RPMI7951 (cell line): ENCODE measurements at regions not wholly inside any gene's neighbourhood (a gene's known extent, or its start where the extent isn't known, plus 50 kb on each side); places are given as distances from the start of the nearest gene placed in this dataset.

Experiments used
- DNase-seq: peaks from one replicate; pipeline ENCODE4 v3.0.0-alpha.2; 2012; ENCODE audit warnings: low read depth

DNA sequence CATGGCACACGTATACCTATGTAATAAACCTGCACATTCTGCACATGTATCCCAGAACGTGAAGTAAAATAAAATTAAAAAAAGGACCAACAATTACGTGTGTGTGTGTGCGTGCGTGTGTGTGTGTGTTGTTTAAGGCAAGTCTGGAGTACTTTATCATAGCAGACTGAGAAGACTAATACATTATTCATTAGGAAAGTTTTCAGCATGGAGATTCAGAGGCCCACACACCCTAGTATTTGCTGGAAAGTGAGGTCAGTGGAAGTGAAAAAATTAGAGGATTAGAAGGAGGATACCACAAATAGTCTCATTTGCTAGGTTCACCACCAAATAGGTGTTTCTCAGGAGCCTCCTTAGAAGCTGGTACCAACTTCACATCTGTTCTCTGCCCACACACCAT, 457.1 kb upstream of the CPEB2 start:
- no peak for DNase-seq

DNA sequence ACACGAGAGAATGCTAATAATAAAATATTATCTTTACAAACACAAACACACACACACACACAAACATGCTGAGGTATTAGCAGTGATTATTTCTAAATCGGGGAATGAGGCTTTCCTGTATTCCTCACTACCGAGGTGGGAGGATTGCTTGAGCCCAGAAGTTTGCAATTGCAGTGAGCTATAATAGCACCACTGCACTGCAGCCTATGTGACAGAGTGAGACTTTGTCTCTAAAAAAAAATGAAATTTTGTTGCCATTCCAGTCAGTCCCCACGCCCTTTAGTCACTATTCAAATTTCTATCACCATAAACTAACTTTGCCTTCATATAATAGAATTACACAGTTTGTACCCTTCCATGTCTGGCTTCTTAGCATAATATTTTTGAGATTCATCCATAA, 456.5 kb upstream of the CPEB2 start:
- DNase-seq = no peak

DNA sequence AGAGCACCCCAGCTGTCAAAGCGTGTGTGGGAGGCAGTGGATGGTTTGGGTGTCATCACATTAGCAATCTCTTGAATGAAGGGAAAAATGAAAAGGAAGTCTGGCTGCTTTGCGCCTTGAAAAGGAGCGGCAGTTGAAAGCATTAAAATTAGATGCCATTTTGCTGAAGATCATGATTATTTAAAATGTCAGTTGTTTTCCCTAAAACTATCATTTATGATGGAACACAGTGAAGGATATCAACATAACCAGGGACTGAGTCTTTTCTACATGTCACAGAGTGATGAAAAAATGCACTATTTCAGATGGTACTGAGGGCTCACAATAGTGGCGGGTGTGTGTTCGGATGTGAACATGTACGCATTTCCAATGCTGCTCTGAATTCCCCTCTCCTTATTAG, 450.2 kb upstream of the CPEB2 start:
- no peak for DNase-seq

DNA sequence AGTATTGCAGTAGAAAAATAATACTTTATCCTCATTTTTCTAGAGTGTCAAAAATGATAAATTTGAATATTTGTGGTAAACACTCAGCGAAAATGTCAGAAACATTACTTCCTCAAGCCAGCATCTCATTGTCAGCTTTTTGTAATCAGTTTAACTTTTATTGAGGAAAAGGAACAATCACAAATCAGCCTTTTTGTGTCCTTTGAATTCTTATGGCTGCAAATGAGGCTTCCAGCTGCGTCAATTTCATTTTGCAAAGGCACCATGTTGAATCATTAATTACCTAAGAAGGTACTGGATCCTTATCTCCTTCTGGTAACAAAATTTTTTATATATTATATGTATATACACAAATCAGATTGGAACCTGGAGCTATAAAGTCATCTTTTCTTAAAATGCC, 442.6 kb upstream of the CPEB2 start:
- DNase-seq = no peak

DNA sequence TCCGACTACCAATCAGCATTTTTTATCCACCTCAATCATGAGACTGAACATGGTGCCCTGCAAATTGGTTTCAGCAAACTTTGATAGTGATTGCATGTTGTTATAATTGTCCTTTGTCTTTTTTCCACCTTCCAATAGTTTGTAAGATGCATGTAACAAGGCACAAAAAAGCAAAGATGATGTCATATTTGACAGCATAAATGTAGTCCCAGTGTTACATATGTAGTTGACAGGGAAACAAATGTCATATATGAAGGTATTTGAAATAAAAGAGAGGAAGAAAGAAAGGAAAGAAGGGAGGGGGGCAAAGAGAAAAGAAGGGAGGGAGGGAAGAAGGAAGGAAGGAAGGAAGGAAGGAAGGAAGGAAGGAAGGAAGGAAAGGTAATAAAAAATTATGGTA, 441.7 kb upstream of the CPEB2 start:
- no peak for DNase-seq

DNA sequence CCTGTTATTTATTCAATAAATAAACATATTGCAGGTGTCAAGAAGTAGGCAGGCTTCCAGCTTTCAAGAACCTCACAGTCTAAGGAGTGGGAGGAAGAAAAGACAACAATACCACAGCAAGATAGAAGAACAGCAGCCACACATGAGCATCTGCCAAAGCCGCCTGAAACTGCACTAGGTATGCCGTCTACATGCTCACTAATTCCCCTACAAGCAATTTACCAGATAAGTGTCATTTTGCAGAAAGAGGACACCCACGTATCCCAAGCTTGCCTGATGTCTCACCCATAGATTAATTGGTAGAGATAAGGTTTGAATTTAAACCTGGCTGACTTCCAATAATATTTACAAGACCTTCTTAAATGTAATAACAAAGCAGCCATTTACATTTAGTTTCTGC, 439.4 kb upstream of the CPEB2 start:
- no peak for DNase-seq

DNA sequence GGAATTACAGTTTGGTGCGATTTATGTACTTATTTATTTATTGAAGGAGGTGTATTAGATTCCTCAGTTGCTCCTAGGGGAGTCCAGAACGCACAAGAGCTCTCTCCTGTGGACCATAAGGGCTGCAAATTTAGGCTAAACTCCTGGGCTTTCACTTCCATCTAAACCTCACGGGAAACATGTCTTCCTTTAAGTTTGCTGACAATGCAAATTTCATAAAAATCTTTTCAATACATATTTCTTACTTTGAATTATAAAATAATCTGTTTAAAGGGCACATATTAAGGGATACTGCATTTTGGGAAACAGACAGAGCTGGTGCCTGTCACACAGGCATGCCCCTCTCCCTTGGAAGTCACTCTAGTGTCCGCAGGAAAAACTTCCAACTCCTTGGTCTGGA, 438.0 kb upstream of the CPEB2 start:
- no peak for DNase-seq

DNA sequence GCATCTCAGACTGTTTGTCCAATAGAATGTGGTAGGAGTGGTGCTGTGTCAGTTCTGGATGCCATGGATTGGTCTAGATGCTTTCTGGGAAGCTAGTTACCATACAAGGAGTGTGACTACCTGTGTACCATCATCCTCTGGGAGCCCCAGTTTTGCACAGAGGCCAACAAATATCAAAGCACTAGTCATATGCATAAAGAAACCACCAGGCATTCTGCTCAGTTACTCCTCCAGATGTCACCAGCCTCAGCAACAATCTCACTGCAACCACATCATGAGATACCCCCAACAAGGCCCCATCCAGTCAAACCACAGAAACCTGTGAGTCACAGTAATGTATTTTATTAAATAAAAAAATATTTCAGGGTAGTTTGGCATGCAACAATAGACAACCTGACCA, 435.8 kb upstream of the CPEB2 start:
- DNase-seq = peak; percentile 58

DNA sequence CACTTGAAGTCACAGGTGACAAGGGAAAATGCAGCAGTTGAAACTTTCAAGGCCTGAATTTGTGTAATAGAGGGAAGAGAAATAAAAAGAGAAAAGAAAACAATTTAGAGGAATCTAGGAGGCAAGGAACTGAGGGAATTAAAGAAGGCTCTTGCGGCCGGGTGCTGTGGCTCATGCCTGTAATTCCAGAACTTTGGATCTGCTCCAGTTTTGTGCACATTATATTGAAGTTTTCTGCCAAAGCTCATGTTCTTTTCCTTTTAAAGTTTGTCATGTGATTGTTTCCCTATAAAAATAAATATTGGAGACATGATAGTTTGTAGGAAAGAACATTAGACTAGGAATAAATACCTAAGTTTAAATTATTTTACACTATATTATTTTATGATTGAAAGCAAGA, 433.9 kb upstream of the CPEB2 start:
- no peak for DNase-seq

DNA sequence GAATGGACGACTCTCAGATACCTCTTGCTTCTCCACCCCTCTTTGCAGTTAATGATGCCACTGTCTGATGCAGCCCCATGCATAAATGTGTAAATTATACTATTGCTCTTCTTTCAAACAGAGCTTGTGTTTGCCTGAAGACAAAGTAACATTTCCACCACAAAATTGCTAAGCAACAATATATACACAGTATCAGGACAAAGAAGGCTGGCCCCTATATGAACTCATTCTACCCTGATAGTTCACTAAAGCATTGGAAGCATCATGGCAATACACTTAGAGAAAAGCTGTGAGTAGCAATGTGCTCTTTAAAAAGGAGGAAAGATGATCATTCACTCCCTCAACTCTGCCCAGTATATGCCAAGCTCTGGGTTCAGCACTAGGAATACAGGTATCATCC, 427.0 kb upstream of the CPEB2 start:
- DNase-seq = no peak

DNA sequence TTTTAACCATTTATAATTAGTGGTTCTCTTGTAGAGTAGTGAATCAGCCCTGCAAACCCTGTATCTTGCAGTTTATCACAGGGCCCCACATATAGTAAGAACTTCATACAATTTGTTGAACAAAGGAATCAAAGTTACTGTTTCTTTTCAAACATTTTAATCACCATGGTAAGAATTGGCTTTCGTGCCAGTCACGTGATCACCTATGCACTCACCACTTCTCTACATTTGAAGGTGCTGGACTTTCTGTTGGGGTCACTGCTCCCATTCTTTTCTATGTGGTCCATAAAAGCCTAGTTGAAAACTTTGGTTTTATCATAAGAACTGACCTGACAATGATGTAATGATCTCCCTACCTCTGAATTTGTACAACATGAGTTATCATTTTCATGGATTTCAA, 426.4 kb upstream of the CPEB2 start:
- no peak for DNase-seq

DNA sequence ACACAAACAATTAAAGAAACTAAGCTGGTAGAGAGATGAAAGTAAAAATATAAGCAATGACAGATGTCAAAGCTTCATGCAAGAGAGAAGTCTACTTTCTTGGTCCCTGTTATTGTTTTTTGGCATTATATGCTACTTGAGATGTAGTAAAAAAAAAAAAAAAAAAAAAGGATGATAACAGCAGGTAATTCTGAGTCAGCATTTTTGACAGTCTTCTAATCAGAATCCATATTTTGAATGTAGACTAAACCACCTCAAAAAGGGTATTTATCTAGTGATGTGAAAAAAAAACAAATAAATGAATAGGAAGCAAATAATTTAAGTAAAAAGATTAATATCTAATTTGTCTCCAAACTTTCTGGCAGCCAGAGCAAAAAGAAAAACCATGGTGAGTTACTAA, 422.2 kb upstream of the CPEB2 start:
- DNase-seq = no peak

DNA sequence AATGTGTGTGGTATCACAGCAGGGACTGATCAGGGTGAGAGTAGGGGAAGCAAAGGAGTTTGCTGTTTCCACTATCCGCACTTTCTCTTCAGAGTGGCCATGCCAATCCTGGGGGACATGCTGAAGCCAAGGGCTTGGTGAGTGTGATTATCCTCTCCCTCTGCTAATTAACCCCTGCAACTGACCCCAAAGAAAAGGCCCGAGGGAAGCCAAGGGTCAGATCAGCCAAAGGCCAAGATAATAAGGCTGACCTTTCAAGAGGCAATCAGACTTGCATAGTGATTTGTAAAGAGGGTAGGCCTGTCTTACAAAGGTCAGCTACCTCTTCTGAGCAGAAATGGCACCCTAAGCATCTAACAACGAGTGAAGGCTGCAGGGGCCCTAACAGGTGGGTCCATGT, 420.5 kb upstream of the CPEB2 start:
- DNase-seq = no peak

DNA sequence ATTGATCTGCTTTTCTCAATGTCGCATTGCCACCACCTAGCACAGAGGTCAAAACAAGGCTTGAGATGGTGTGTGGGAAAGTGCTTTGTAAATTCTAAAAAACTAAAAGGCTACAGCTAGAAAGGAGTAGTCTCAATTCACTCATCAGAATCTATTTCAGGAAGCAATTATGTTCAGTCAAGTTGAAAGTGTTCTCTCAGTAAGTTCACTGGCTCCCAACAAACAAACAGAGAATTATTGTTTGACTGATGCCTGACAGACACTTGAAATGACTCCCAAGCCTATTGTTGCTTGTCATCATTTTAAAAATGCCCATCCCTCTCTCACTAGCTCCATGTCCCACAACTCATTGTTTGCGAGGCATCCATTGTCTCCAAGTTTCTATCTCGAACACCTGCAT, 419.6 kb upstream of the CPEB2 start:
- no peak for DNase-seq

DNA sequence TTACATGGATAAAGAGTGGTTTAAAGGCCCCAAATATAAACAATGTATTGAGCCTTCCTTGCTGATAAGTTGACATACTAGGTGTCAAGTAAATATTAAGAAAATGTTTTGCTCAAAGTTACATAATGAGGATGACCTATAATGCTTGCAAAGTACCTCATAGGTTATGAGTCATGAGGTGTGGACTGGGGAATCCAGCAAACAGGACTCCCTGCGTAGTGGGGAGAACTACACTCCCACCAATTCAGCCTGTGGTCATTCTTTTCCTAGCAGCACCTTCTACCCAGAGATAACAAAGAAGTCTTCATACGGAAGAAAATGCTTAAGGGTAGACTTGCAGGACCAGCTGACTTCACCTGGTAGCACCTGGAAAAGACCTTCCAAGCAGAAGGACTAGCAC, 418.9 kb upstream of the CPEB2 start:
- DNase-seq = no peak

DNA sequence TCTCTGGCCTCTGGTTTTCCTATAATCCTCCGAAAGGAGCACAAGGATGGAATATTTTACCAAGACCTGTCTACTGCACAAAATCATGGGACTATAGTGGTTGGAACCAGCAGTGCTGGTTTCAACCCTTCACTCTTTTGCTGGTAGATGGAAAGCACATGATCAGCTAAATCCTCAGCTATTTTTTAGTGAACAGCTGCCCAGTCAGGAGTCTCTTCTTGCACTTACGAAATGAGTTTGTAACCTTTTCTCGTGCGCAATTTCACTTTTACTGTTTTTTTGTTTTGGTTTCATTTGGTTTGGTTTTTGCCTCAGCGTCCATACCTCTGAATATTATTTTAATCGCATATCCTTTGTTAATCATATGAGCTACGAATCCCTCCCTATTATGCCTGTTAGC, 418.5 kb upstream of the CPEB2 start:
- no peak for DNase-seq

DNA sequence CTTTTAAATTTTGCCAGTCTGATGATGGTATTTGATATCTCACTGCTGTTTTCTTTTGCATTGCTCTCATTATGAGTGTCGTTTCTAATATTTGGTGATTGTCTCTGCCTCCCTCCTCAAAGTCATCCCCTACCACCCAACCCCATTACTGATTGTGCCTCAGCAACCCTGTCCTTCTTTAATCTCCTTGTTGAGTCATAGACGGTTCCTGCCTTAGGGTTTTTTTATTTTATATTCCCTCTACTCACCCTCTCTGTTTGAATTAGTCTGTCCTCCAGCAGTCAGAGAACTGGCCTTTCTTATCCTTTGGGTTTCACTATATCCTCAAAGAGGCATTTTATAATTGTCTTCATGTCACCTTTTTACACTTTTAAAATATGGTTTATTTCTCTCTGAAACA, 409.3 kb upstream of the CPEB2 start:
- DNase-seq = no peak

DNA sequence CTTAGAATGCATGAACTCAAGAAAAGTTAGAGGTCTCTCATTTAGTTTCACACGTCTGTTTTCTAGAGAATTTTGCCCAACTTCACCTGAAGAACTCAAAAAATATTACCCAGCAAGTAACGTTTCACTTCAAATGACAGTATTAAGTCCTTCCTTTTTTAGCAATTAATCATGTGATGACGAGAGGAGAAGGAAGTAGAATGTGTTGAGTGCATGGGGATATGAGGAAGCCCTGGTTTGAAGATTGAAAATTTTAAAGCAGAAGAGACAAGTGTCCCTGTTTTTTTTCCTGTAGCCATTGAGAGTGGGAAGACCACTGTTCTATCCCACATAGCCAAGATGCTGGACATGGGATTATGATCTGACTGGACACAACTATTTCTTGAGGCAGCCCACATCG, 406.3 kb upstream of the CPEB2 start:
- no peak for DNase-seq

DNA sequence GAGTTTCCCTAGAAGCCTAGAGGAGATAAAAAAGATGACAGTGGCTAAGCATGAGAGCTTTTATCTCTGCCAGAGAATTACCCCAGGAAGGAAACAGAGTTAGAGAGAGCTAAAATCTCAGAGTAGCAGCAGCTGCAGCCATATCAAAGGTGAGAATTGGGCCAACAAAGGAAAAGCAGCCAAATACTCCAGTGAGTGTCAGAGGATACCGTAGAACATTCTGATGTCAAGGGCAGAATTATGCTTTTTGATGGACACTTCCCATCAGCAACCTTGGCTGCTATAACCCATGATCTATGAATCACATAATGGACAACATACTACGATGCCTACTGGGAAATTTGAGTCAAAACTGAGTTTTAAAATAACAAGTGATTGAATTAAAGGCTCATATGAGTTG, 405.8 kb upstream of the CPEB2 start:
- DNase-seq = no peak

DNA sequence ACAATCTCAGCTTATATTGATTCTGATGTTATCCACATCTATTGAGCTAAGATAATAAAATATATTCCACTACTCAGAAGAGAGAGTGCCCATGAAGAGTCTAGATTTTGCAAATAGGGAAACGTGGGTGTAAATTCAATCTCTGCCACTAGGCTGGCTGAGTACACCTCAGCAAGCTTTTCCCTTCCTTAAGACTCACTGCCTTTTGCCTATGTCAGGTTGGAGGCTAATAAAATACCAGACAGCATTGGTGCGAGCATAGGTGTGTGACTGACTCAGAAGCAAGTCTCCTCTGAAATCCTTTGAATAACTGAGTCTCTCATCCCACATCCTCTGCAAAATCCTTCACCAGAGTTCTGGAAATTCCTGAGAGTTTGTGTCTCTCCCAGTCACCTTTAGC, 405.4 kb upstream of the CPEB2 start:
- DNase-seq = no peak

DNA sequence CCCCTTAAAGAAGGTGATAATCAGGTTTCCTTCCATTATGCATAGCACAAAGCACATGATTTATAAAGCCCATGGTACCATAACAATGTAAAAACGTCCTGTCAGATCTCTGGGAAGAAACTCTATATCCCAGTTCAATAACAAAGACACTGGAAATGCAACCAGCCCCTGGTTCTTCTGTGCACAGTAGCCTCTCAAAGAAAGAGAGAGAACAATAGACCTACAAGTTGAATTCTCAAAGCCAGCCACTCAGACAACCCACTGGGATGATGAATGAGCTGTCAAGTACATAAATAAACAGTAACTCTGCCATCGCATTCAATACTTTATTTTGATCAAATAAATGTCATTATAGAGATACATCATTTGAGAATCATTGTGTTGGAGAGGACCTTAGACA, 400.1 kb upstream of the CPEB2 start:
- no peak for DNase-seq

DNA sequence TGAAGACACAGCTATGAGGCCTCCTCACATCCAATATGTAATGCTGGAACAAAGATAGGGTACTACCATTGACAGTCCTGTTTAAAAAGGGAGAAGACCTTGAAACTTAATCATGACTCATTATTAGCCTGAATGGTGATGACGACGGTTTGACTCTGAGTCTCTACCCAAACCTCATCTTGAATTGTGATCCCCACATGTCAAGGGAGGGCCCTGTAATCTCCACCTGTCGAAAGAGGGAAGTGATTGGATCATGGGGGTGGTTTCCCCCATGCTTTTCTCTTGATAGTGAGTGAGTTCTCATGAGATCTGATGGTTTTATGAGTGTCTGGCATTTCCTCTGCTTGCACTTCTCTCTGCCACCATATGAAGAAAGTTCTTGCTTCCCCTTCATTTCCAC, 395.3 kb upstream of the CPEB2 start:
- no peak for DNase-seq

DNA sequence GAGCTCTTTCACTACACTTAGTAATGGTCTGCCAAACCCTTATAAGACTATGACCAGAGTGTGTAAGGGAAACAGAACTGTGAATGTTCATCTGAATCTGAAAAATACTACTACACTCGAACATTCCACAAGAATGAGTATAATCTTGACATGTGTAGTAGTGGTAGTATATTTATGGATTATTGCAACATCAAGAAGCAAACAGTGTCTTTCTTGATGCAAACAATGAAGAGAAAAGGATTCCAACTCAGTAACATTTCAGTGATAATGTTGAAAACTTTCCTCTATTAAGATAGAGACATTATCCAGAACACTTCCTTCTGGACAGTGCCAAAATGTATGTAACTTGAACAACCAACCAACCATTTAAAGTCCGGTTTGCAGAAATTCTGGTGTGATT, 394.7 kb upstream of the CPEB2 start:
- no peak for DNase-seq

DNA sequence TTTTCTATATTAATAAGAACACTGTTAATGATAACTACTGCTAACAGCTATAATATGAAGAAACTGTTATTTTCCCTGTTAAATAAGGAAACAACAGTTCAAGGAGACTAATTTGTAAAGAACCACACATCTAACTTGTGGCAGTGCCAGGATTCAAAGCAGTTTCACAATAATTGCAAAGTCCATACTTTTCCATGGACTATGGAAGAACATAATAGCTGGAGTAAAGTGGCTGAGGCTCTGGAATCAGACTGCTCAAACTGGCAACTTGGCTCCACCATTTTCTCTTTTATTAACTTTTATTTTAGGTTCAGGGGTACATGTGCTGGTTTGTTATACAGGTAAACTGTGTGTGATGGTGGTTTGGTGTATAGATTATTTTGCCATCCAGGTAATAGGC, 393.7 kb upstream of the CPEB2 start:
- DNase-seq = no peak

DNA sequence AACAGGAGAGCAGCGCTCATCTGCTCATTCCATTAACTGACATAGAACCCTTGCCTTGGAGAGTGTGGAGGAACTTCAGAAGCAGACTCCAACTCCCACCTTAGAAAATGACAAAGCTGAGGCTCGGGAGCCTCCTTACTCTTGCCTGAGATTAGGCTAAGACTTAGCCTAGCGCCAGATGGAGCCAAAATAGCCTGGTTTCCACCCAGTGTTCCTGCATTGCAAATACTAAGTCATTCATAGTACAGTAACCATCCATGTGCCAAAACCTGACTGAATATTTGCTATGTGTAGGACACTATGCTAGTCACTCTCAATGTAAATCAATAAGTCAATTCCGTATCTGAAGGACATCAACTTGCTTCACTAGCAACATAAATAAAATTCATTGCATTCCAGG, 387.4 kb upstream of the CPEB2 start:
- DNase-seq = no peak
